HG03565 (cell line): ENCODE measurements at regions not wholly inside any gene's neighbourhood (a gene's known extent, or its start where the extent isn't known, plus 50 kb on each side); places are given as distances from the start of the nearest gene placed in this dataset.

Experiments used
- ATAC-seq: cut with Tn5 transposase; IDR thresholded peaks from one replicate; pipeline ENCODE4 v1.9.1; 2021; ENCODE audit warnings: mild to moderate bottlenecking, moderate library complexity; ENCODE audit not compliant: unreplicated experiment

GRCh38 chr20:43804781-43805180, 78.0 kb upstream of the GTSF1L start:
- ATAC-seq, result no peak

GRCh38 chr20:43803276-43803675, 76.5 kb upstream of the GTSF1L start:
- ATAC-seq, result no peak

- ATAC-seq, result no peak
Measured at GRCh38 chr20:43800186-43800585, 73.4 kb upstream of the GTSF1L start.

DNA sequence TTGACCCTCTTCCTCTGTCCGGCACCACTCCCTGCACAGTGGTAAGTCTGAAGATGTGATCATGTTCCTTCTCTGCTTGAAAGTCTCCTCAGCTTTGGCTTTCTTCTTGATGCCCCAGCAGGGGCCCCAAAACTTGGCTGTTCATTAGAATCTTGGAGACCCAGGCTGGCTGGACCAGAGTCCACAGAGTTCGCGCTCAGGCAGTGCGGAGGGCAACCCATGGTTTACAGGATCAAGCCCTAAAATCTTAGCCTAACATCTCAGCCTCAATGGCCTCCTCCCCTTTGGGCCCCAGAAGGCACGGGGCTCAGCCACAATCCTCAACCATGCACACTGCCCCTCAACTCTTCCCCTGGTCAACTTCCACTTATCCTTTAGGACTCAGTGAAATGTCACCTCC, 72.9 kb upstream of the GTSF1L start:
- no peak for ATAC-seq

- no peak for ATAC-seq
Measured at GRCh38 chr20:43799150-43799711, 72.4 kb upstream of the GTSF1L start.

- no peak for ATAC-seq
Measured at GRCh38 chr20:43798291-43799149, 71.7 kb upstream of the GTSF1L start.

GRCh38 chr20:43794326-43794725, 67.5 kb upstream of the GTSF1L start:
- no peak for ATAC-seq

DNA sequence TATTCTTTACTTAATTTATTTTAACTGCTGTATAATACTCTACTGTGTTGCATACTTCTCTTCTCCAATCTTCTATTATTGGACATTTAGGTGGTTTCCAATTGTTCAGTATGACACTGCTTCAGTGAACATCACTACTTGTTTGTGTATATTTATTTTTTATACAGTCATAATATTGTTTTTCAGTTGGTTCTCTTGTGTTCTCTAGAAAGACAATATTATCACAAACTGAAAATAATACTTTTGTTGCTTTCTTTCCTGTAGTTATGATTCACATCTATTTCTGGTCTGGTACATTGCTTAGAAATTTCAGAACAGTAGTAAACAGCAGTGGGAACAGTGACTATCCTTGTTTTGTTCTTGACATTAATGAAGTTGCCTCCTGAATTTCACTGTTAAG, 62.8 kb upstream of the GTSF1L start:
- ATAC-seq, result peak; percentile 53

GRCh38 chr20:43787937-43788336, 61.1 kb upstream of the GTSF1L start:
- peak; percentile 67 for ATAC-seq

GRCh38 chr20:43786885-43787284, 60.1 kb upstream of the GTSF1L start:
- ATAC-seq, result no peak

DNA sequence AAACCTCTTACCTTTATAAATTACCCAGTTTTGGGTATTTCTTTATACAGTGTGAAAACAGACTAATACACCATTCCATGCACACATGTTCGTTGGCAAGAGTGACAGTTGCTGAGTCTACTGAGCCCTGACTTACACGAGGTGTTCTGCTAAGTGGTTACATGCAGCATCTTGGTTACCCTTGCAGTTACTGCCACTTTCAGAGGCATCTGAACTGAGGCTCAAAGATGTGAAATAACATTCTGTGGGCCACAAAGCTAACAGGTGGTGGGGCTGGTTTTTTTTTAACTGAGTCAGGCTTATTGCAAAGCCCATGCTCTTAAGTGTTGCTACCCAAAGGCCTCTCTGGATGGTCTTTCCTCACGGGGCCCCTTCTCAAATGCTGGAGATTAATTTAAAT, 54.4 kb upstream of the GTSF1L start:
- no peak for ATAC-seq

- ATAC-seq, result no peak
Measured at GRCh38 chr20:43778375-43778774, 51.6 kb upstream of the GTSF1L start.

DNA sequence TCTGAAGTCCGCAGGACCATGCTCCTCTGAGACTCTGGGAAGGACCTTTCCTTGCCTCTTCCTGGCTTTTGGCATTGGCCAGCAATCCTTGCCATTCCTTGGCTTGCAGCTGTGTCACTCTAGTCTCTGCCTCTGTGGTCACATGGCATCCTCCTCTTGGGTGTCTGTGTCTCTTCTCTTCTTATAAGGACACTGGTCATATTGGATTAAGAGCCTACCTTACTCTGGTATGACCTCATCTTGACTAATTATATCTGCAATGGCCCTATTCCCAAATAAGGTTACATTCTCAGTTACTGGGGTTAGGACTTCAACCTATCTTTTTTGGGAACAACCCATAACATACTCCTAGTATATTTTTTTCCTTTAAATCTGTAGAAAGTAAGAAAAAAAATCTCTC, 49.9 kb upstream of the GTSF1L start:
- no peak for ATAC-seq
